ENCODE measurements at regions not wholly inside any gene's neighbourhood (a gene's known extent, or its start where the extent isn't known, plus 50 kb on each side); places are given as distances from the start of the nearest gene placed in this dataset.

- CTCF ChIA-PET = no interaction called here
- DNase-seq (ENCODE audit: low read depth, low spot score) = no peak
These were observed 806.0 kb upstream of the ATXN7L3B start for GRCh38 chr12:73731658-73732057.

GRCh38 chr12:73769337-73769736, 768.3 kb upstream of the ATXN7L3B start:
- intact Hi-C loops (cut with micrococcal nuclease; ENCODE audit: unreplicated experiment) = no loop called here
- H3K27me3 ChIP-seq (ENCODE audit: control insufficient read depth, insufficient read depth, low read length) = no peaks in the 10 kb centered on the region

More at GRCh38 chr12:73731658-73732057, 806.0 kb upstream of the ATXN7L3B start:
- intact Hi-C loops (cut with micrococcal nuclease; ENCODE audit: unreplicated experiment) (no loop called here), in situ Hi-C loops (cut with HindIII; ENCODE audit: low pct_unique_long_range_greater_than_20kb, low sequenced_read_pairs) (no loop called here)
- H3K36me3 ChIP-seq (ENCODE audit: control insufficient read depth, insufficient read depth, low read length) = no peaks in the 10 kb centered on the region
- POLR2A ChIA-PET = no interaction called here
- no peak overlapping the region for H3K27ac ChIP-seq (ENCODE audit: low read length)
- ATAC-seq = no peak
- no peaks in the 10 kb centered on the region; the same call in 1 of the 2 replicates for H3K9me3 ChIP-seq (ENCODE audit: control insufficient read depth, insufficient read depth, low read depth, low read length)
- no TSS peak for BruUV-seq (replicated peaks)
- H3K27me3 ChIP-seq (ENCODE audit: control insufficient read depth, insufficient read depth, low read length) = no peaks in the 10 kb centered on the region
- H3K4me1 ChIP-seq (ENCODE audit: control insufficient read depth, insufficient read depth, low read length) = no peaks in the 10 kb centered on the region
- no peak overlapping the region for H3K4me3 ChIP-seq (ENCODE audit: low read depth in 2 of 2, low read length in 2 of 2)
- TF ChIP-seq REST (IDR thresholded peaks at IDR 0.05; ENCODE audit: insufficient read depth in 1 of 2, low read depth in 2 of 2, low read length in 1 of 2) (no peak), SIN3A (IDR thresholded peaks at IDR 0.05; ENCODE audit: borderline replicate concordance, insufficient read depth, low read depth, low read length) (no peak), CTCF (IDR thresholded peaks at IDR 0.05) (no peak), TCF7L2 (IDR thresholded peaks at IDR 0.05; ENCODE audit: low read depth, low read length) (no peak), POLR2AphosphoS5 (IDR thresholded peaks at IDR 0.05; ENCODE audit: low read depth, low read length) (no peak)

More at GRCh38 chr12:73769337-73769736, 768.3 kb upstream of the ATXN7L3B start:
- no TSS peak for BruUV-seq (replicated peaks)
- in situ Hi-C loops (cut with HindIII; ENCODE audit: low pct_unique_long_range_greater_than_20kb, low sequenced_read_pairs) = no loop called here
- no peaks in the 10 kb centered on the region for H3K36me3 ChIP-seq (ENCODE audit: control insufficient read depth, insufficient read depth, low read length)
- TF ChIP-seq SIN3A (IDR thresholded peaks at IDR 0.05; ENCODE audit: borderline replicate concordance, insufficient read depth, low read depth, low read length) (no peak), POLR2AphosphoS5 (IDR thresholded peaks at IDR 0.05; ENCODE audit: low read depth, low read length) (no peak), REST (IDR thresholded peaks at IDR 0.05; ENCODE audit: insufficient read depth in 1 of 2, low read depth in 2 of 2, low read length in 1 of 2) (no peak), TCF7L2 (IDR thresholded peaks at IDR 0.05; ENCODE audit: low read depth, low read length) (no peak), CTCF (IDR thresholded peaks at IDR 0.05) (no peak)
- no peak overlapping the region for H3K4me3 ChIP-seq (ENCODE audit: low read depth in 2 of 2, low read length in 2 of 2)
- no peak for DNase-seq (ENCODE audit: low read depth, low spot score)
- no peak for ATAC-seq
- CTCF ChIA-PET = no interaction called here
- no peaks in the 10 kb centered on the region for H3K4me1 ChIP-seq (ENCODE audit: control insufficient read depth, insufficient read depth, low read length)
- H3K27ac ChIP-seq (ENCODE audit: low read length) = no peak overlapping the region
- H3K9me3 ChIP-seq (ENCODE audit: control insufficient read depth, insufficient read depth, low read depth, low read length) = no peaks in the 10 kb centered on the region
- POLR2A ChIA-PET = no interaction called here

All from Panc1 (cell line).